ENCODE measurements at regions not wholly inside any gene's neighbourhood (a gene's known extent, or its start where the extent isn't known, plus 50 kb on each side); places are given as distances from the start of the nearest gene placed in this dataset.
"Not testable (repeated sequence)": the region's sequence is repeated elsewhere in the genome, so short reads cannot be mapped to it uniquely, and the experiment has no call there.

- not testable (repeated sequence) for TF ChIP-seq CTCF (conservative IDR thresholded peaks at IDR 0.05; ENCODE audit: low read depth in 2 of 2); EZH2 (IDR thresholded peaks at IDR 0.05; ENCODE audit: low read depth, unreplicated experiment); EZH2phosphoT487 (IDR thresholded peaks at IDR 0.05; ENCODE audit: unreplicated experiment); POLR2AphosphoS5 (IDR thresholded peaks at IDR 0.05; ENCODE audit: low read depth)
Measured at GRCh38 chr15:75119312-75119711, 82.4 kb upstream of the C15orf39 start.
